Stimulated activated CD4-positive, alpha-beta T cell treated with anti-CD3 and anti-CD28 coated beads, TNF-alpha, amount 100 ng/mL, for 1 hour (primary cell): ENCODE measurements at regions not wholly inside any gene's neighbourhood (a gene's known extent, or its start where the extent isn't known, plus 50 kb on each side); places are given as distances from the start of the nearest gene placed in this dataset.
"Not testable (repeated sequence)": the region's sequence is repeated elsewhere in the genome, so short reads cannot be mapped to it uniquely, and the experiment has no call there.

Source experiments
- DNase-seq, 3 donors: peaks; one replicate each; pipeline ENCODE4 v3.0.0-alpha.2; 2020; ENCODE audit warnings: low read depth in 3 of 3, low spot score in 1 of 3

GRCh38 chr1:168825820-168826219 is 96.8 kb upstream of the DPT start:
- no peak for DNase-seq

- no peak for DNase-seq
These were observed 97.3 kb upstream of the DPT start for GRCh38 chr1:168826269-168826668.

DNA sequence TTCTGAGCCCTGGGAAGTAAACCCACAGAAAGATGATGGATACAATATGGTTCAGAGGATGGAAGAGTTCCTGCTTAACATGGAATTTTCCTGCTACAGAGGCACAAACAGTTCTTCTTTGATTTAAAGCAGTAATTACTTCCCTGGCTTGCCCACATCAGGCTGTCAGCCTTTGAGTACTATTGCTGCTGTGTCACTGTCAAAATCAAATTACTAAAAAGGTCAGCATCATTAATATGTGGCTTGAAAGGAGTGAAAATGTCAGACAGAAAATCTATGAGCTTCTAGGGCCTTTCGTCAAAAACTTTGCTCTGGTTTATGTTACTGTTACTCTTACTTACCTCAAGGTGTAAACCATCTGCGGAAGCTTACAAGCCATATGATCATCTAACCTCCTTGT is 98.6 kb upstream of the DPT start:
- DNase-seq, result no peak

DNA sequence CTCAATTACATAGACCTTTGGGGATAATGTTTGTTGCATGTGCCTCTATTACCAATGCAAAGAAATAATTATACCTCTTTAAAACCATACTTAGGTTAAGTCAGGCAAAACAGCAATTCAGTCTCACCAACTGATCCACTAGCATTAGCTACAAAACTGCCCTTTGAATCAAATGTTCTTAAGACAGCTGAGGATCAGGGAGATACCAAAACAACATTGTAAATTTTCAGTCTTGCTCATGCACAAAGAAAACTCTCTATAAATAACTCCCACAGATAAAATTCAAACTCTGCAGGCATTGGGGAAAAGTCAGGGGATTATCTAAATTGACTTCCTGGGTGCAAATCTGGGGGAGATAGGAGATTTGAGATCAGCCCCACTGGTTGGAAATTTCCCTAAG is 100.9 kb upstream of the DPT start:
- DNase-seq, result no peak

DNA sequence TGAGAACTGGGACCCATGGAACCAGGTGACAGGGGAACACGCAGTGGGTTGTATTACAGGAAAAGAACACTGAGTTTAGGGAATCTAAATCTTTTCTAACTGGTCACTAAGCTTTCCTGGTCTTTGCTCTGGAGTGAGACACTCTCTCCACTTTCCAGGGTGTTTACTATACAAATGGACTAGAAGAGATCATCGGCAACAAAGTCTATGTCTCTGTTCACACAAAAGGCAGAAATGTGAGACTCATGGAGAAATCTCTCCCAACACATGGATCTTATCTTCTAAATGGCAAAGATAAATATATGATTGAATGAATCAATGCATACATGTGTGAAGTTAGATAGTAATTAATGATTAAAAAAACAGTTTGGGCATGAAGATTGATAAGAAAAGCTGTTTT is 101.6 kb upstream of the DPT start:
- no peak for DNase-seq

DNA sequence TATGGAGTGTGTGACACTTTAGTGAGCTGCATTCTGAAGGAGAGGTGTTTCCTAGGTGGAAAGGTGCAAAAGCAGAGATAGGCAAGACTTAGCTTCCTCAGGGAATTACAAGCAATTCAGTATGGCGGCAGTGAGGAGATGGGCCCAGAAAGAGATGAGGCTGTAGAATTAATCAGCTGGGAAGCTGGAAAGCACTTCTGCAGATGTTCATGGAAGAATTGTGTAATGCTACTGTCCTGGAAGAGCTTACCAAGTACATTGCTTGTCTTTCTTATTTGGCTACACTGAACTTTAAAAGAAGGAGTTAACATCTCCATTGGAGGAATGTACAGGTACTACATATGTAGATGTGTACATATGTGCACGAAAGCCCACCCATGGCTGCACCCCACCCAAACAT is 103.7 kb upstream of the DPT start:
- no peak for DNase-seq

GRCh38 chr1:168833362-168833761 is 104.4 kb upstream of the DPT start:
- no peak for DNase-seq

- DNase-seq, result no peak
These were observed 104.8 kb upstream of the DPT start for GRCh38 chr1:168833801-168834224.

- no peak for DNase-seq
These were observed 105.3 kb upstream of the DPT start for GRCh38 chr1:168834225-168834872.

GRCh38 chr1:168835176-168835575 is 106.2 kb upstream of the DPT start:
- DNase-seq, result no peak

DNA sequence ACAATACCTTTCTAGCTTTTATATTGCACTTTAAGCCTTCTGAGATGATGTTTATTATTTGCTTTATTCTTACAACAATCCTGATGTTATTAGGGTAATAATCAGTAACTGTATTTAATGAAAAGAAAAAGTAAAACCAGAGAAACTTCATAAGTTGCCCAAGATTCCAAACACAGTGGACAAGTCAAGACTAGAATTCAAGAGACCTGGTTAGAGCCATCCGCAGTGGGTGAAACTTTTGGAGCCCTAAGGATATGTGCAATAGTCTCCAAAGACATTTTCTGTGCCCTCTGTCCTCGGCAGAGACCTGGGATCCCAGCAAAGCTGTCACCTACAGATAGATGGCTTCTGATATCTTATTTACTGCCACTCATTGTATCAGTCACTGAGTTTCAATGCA is 106.8 kb upstream of the DPT start:
- DNase-seq, result no peak

GRCh38 chr1:168836469-168836868 is 107.5 kb upstream of the DPT start:
- DNase-seq, result no peak

GRCh38 chr1:168837230-168837629 is 108.2 kb upstream of the DPT start:
- not testable (repeated sequence) for DNase-seq

DNA sequence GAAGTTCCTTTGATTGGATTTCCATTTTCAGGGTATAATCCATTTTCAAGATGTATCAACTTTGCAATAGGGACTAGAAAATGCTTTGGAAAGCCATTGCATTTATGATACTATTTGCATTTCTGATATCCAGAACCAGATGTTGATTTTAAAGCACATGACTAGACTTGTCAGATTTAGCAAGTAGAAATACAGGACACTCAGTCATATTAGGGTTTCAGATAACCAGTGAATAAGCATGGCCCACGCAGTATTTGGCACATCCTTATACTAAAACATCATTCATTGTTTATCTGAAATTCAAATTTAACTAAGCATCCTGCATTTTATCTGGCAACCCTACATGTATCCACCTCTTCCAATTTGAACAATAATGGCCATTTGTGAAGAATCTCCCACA is 113.3 kb upstream of the DPT start:
- no peak for DNase-seq

GRCh38 chr1:168842916-168843315 is 113.9 kb upstream of the DPT start:
- no peak for DNase-seq

DNA sequence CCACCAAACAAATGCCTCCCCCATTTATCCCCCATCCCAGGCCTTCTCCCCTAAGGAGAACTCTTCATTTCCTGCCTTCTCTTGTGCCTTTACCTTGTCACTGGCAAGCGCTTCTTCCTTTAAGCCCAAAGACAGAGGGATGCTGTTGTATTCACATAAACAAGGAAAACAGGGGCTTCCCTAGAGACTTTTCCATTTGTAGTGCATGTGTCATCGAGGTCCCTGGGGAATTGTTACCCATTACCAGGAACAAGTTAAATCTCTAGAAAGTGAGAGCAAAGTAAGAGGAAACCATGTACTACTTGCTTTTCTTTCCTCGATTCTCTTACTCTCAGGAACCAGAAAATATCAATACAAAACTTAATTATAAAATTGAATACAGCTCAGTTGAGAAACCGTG is 114.4 kb upstream of the DPT start:
- DNase-seq, result no peak

DNA sequence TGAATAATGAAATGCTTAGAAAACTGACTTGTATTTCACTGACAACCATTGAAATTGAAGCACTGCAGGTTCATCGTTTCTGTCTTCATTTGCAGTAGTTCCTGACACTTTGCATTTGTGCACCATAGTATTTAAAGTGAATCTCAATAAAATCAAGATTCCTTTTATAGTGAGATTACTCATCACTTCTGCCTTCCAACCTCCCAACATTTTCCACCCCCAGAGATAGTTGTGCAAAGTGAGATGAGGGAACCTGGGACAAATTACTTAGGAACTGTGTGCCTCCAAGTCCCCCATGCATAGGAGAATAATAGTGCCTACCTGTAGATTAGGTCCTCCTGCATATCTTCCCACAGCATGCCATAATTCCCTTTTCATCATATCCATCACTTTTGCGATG is 114.9 kb upstream of the DPT start:
- DNase-seq, result no peak

DNA sequence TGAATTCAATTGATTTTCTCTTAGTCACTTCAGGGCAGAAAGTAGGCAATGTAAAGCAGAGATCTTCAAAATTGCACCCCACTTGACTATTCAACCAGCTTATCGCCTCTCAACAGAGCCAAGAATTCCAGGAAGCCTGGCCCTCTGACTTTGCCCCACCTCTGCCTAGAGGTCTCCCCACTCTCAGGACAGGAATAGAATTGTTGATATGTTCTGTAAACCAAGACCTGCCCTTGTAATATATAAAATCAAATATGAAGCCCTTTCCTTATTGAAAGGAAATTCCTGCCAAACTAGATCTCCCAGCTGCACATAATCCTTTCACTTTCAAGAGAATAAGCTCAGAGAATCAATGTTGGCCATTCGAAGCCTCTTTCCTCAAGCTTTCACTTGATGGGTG is 116.1 kb upstream of the DPT start:
- DNase-seq, result no peak

DNA sequence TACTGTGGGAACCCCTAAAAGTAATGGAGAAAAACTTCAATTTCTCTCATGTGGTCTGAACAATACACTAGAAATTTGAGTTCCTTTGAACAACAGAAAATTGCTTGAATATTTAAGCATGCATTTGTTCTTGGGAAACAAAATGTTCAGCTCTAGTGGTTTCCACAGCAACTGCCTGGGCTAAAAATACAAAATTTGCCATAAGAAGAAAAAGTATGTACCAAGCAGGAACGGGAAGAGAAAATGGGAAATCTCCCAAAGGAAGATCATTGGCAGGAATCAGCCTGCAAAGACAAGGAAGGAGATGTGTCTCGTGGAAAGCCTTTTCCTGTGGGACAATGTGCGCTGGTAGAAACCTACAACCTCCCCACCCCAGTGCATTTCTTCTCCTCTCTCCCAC is 119.0 kb upstream of the DPT start:
- DNase-seq, result no peak

- DNase-seq, result no peak
These were observed 132.5 kb upstream of the DPT start for GRCh38 chr1:168861421-168862004.

- DNase-seq, result no peak
These were observed 134.8 kb upstream of the DPT start for GRCh38 chr1:168863772-168864171.

DNA sequence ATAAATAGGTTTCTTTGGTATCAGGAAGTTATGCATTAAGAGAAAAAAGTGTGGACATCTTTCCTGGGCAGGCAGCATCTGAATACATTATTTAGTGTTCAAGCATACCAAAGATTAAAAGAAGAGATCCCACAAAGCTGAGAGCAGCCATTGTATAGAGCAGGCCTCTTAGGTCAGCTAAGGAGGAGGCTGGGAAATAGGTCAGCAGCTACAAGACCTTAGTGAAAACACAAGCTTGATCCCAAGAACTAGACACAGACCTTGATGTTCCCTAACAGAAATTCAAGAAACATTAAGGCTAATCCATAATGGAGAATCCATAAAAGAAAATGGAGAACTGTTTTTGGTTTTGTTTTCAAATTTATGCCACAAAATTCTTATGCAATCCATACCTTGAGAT is 135.3 kb upstream of the DPT start:
- DNase-seq, result no peak

- no peak for DNase-seq
These were observed 137.0 kb upstream of the DPT start for GRCh38 chr1:168865850-168866620.
